ENCODE measurements at regions not wholly inside any gene's neighbourhood (a gene's known extent, or its start where the extent isn't known, plus 50 kb on each side); places are given as distances from the start of the nearest gene placed in this dataset.
"Not testable (repeated sequence)": the region's sequence is repeated elsewhere in the genome, so short reads cannot be mapped to it uniquely, and the experiment has no call there.

DNA sequence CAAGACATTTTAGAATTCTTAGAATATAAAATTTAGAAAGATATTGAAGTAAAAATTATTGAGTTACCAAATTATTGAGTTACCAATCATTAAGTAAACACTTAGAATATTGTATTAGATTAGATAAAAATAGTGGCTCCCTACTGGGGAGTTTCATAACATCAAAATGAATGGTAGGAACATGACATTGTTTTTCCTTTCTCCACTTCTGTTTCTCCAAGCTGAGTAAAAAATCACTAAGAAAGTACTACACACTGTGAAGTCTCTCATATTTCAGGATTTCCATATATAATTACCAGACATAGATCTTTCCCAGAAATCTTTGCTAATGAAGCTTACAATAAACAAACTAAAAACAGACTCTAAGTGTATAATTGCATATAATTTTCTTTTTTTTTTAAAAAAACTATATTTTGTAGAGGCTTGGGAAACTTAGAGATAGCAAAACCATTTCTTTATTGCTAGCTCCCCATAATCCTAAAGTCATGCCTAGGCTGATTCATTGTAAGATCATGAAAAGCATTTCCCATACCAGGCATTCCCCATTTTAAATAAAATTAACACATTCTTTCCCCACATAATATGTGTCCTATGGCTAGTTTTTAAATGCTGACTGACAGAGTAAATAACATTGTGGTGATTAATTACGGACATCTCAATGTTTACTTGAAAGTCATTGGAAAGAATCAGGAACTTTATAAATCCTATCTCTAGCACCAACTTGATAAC lies 1408.7 kb upstream of the GOT2 start:
- no peak overlapping the region for H3K27ac ChIP-seq
- TF ChIP-seq CTCF (conservative IDR thresholded peaks at IDR 0.05): no peak

DNA sequence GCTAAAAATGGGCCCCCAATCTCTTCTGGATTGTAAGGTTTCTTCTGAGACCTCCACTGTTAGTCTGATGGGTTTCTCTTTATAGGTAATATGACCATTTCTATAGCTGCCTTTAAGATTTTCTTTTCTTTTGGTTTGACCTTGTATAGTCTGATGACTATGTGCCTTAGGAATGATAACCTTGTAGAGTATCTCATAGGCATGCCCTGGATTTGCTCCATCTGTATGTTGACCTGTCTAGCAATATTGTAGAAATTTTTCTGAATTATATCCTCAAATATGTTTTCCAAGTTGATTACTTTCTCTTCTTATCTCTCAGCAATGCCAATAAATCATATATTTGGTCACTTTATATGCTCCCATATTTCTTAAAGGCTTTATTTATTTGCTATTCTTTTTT lies 1403.8 kb upstream of the GOT2 start:
- no peak for TF ChIP-seq CTCF (conservative IDR thresholded peaks at IDR 0.05)
- no peak overlapping the region for H3K27ac ChIP-seq

DNA sequence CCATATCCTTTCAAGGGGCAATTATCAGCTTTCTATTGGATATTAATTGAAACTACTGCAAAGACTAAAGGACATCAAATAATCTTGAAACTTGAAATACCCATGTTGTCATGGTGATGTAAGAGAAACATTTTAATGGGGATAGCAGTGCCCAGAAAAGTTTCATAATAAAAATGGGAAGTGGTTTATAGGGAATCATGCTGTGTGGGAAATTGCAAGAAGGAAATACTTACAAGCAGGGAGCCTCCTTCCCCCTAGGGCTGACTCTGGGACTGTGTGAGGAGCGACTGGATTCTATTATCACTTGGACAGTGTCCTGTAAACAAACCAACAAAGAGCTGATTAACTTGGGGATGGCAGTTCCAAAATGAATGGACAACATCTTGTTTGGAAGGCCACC lies 1393.1 kb upstream of the GOT2 start:
- no peak for TF ChIP-seq CTCF (conservative IDR thresholded peaks at IDR 0.05)
- H3K27ac ChIP-seq: no peak overlapping the region

DNA sequence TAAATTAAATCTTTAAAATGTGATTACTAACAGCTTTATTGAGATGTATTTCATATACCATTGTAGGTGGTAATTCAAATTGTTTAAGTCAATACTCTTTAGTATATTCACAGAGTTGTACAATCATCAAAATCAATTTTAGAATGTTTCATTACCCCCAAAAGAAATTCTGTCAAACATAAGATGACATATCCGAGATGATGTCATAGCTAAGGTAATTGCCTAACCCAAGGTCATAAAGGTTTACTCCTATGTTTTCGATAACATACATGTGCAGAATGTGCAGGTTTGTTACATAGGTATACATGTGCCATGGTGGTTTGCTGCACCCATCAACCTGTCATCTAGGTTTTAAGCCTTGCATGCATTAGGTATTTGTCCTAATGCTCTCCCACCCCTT lies 1392.0 kb upstream of the GOT2 start:
- not testable (repeated sequence) for H3K27ac ChIP-seq

GRCh38 chr16:60123392-60124023 lies 1389.4 kb upstream of the GOT2 start:
- H3K27ac ChIP-seq: no peak overlapping the region
- TF ChIP-seq CTCF (conservative IDR thresholded peaks at IDR 0.05): no peak

DNA sequence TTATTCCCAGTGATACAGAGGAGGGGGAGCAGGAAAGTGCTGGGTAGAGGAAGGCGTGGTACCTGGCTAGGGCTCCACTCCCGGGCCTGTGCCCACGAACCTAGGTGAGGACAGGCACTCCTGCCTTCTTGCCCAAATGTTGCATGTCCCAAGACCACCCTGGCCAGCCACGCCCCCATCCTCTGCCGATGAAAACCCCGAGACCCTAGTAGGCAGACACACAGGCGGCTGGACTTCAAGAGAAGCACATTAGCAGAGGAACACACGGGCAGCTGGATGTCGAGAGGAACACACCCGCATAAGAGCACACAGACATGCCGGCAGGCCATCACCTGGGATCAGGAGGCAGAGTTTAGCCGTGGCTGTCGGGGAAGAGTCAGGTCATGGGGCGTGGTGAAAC lies 1386.5 kb upstream of the GOT2 start:
- TF ChIP-seq CTCF (conservative IDR thresholded peaks at IDR 0.05): no peak

DNA sequence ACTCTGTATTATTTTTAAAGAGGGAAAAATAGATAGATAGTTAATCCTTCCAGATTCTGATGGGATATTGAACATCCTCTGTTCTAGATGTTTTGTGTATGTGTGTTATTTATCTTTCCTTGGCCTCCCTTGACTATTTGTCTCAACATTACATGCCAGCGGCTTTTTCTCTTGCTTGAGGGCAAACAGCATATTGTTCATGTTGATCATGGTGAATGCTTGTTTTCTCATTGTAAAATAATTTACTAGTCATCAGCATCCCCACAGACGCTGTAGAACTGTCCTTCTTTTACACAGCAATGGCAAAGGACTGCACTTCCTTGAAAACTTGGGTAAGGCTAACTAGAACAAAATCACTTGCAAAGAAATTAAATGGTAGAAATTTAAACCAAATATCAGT lies 1376.4 kb upstream of the GOT2 start:
- no peak for TF ChIP-seq CTCF (conservative IDR thresholded peaks at IDR 0.05)

More for the DNA sequence above, 1386.5 kb upstream of the GOT2 start:
- H3K27ac ChIP-seq: no peak overlapping the region

DNA sequence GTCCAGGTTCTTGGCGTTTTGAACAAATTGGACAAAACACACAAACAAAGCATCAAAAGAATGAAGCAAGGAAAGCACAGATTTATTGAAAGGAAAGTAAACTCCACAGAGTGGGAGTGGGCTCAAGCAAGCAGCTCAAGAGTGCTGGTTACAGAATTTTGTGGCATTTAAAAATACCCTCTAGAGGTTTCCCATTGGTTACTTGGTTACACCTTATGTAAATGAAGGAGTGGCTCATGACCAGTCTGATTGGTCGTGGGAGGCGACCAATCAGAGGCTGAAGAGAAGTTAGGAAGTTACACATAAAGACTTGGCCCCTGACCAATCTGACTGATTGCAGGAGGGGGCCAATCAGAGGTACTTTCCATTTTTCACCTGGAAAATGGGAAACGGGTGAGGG lies 1373.8 kb upstream of the GOT2 start:
- no peak overlapping the region for H3K27ac ChIP-seq
- TF ChIP-seq CTCF (conservative IDR thresholded peaks at IDR 0.05): no peak

More for the DNA sequence above, 1376.4 kb upstream of the GOT2 start:
- H3K27ac ChIP-seq: no peak overlapping the region
